ENCODE measurements at regions not wholly inside any gene's neighbourhood (a gene's known extent, or its start where the extent isn't known, plus 50 kb on each side); places are given as distances from the start of the nearest gene placed in this dataset.

DNA sequence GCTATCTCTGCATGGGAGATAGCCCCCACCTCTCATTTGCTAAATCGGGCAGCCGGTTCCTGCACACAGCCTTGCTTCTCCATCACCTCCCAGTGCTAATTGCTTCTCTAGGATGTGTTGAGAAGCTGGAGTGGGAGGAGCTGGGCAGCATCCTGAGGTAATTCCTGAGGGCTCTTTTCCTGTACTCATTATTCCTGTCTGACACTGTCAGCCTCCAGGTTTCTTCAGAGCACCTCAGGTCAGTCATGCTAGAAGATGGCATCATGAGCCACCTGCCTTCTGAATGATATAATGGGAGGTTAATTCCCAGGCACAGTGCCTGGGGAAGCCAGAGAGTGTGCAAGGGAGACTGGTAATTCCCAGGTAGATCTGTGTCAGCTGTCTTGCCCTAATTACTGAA, 133.0 kb downstream of the RAB38 start:
- H3K9me2 ChIP-seq (ENCODE audit: insufficient read depth) = no peaks in the 10 kb centered on the region
- H4K20me1 ChIP-seq (replicated peaks; ENCODE audit: insufficient read depth) = no peaks in the 10 kb centered on the region
- ATAC-seq (no peak), DNase-seq (ENCODE audit: low spot score) (no peak)
- H3K27me3 ChIP-seq (ENCODE audit: insufficient read depth) = no peaks in the 10 kb centered on the region
- H3K4me3 Mint-ChIP-seq = no peak overlapping the region
- TF ChIP-seq STAT1 (IDR thresholded peaks at IDR 0.05; ENCODE audit: unreplicated experiment) = no peak
- no peak for TF ChIP-seq JUNB (IDR thresholded peaks at IDR 0.05; ENCODE audit: unreplicated experiment)
- TF ChIP-seq, protein P1, sequence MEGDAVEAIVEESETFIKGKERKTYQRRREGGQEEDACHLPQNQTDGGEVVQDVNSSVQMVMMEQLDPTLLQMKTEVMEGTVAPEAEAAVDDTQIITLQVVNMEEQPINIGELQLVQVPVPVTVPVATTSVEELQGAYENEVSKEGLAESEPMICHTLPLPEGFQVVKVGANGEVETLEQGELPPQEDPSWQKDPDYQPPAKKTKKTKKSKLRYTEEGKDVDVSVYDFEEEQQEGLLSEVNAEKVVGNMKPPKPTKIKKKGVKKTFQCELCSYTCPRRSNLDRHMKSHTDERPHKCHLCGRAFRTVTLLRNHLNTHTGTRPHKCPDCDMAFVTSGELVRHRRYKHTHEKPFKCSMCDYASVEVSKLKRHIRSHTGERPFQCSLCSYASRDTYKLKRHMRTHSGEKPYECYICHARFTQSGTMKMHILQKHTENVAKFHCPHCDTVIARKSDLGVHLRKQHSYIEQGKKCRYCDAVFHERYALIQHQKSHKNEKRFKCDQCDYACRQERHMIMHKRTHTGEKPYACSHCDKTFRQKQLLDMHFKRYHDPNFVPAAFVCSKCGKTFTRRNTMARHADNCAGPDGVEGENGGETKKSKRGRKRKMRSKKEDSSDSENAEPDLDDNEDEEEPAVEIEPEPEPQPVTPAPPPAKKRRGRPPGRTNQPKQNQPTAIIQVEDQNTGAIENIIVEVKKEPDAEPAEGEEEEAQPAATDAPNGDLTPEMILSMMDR (conservative IDR thresholded peaks at IDR 0.05; ENCODE audit: low read depth in 2 of 2) = no peak
- no peak for TF ChIP-seq ZNF331 (CRISPR knock-in tag; IDR thresholded peaks at IDR 0.05; ENCODE audit: low read depth)
- TF ChIP-seq EZH2 (IDR thresholded peaks at IDR 0.05; ENCODE audit: low read depth, unreplicated experiment) = no peak
- no peak for TF ChIP-seq ETS1 (IDR thresholded peaks at IDR 0.05)
- TF ChIP-seq ZNF114 (CRISPR knock-in tag; IDR thresholded peaks at IDR 0.05) = no peak
- no peak for TF ChIP-seq CREB1 (CRISPR knock-in tag; IDR thresholded peaks at IDR 0.05; ENCODE audit: low read depth)
- TF ChIP-seq, protein P2, sequence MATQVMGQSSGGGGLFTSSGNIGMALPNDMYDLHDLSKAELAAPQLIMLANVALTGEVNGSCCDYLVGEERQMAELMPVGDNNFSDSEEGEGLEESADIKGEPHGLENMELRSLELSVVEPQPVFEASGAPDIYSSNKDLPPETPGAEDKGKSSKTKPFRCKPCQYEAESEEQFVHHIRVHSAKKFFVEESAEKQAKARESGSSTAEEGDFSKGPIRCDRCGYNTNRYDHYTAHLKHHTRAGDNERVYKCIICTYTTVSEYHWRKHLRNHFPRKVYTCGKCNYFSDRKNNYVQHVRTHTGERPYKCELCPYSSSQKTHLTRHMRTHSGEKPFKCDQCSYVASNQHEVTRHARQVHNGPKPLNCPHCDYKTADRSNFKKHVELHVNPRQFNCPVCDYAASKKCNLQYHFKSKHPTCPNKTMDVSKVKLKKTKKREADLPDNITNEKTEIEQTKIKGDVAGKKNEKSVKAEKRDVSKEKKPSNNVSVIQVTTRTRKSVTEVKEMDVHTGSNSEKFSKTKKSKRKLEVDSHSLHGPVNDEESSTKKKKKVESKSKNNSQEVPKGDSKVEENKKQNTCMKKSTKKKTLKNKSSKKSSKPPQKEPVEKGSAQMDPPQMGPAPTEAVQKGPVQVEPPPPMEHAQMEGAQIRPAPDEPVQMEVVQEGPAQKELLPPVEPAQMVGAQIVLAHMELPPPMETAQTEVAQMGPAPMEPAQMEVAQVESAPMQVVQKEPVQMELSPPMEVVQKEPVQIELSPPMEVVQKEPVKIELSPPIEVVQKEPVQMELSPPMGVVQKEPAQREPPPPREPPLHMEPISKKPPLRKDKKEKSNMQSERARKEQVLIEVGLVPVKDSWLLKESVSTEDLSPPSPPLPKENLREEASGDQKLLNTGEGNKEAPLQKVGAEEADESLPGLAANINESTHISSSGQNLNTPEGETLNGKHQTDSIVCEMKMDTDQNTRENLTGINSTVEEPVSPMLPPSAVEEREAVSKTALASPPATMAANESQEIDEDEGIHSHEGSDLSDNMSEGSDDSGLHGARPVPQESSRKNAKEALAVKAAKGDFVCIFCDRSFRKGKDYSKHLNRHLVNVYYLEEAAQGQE (IDR thresholded peaks at IDR 0.05; ENCODE audit: unreplicated experiment) = no peak
- TF ChIP-seq NANOG (IDR thresholded peaks at IDR 0.05; ENCODE audit: borderline replicate concordance) = no peak
- no peak for TF ChIP-seq EZH2phosphoT487 (IDR thresholded peaks at IDR 0.05; ENCODE audit: unreplicated experiment)
- TF ChIP-seq POLR2AphosphoS5 (IDR thresholded peaks at IDR 0.05; ENCODE audit: low read depth) = no peak
- TF ChIP-seq, protein P3, sequence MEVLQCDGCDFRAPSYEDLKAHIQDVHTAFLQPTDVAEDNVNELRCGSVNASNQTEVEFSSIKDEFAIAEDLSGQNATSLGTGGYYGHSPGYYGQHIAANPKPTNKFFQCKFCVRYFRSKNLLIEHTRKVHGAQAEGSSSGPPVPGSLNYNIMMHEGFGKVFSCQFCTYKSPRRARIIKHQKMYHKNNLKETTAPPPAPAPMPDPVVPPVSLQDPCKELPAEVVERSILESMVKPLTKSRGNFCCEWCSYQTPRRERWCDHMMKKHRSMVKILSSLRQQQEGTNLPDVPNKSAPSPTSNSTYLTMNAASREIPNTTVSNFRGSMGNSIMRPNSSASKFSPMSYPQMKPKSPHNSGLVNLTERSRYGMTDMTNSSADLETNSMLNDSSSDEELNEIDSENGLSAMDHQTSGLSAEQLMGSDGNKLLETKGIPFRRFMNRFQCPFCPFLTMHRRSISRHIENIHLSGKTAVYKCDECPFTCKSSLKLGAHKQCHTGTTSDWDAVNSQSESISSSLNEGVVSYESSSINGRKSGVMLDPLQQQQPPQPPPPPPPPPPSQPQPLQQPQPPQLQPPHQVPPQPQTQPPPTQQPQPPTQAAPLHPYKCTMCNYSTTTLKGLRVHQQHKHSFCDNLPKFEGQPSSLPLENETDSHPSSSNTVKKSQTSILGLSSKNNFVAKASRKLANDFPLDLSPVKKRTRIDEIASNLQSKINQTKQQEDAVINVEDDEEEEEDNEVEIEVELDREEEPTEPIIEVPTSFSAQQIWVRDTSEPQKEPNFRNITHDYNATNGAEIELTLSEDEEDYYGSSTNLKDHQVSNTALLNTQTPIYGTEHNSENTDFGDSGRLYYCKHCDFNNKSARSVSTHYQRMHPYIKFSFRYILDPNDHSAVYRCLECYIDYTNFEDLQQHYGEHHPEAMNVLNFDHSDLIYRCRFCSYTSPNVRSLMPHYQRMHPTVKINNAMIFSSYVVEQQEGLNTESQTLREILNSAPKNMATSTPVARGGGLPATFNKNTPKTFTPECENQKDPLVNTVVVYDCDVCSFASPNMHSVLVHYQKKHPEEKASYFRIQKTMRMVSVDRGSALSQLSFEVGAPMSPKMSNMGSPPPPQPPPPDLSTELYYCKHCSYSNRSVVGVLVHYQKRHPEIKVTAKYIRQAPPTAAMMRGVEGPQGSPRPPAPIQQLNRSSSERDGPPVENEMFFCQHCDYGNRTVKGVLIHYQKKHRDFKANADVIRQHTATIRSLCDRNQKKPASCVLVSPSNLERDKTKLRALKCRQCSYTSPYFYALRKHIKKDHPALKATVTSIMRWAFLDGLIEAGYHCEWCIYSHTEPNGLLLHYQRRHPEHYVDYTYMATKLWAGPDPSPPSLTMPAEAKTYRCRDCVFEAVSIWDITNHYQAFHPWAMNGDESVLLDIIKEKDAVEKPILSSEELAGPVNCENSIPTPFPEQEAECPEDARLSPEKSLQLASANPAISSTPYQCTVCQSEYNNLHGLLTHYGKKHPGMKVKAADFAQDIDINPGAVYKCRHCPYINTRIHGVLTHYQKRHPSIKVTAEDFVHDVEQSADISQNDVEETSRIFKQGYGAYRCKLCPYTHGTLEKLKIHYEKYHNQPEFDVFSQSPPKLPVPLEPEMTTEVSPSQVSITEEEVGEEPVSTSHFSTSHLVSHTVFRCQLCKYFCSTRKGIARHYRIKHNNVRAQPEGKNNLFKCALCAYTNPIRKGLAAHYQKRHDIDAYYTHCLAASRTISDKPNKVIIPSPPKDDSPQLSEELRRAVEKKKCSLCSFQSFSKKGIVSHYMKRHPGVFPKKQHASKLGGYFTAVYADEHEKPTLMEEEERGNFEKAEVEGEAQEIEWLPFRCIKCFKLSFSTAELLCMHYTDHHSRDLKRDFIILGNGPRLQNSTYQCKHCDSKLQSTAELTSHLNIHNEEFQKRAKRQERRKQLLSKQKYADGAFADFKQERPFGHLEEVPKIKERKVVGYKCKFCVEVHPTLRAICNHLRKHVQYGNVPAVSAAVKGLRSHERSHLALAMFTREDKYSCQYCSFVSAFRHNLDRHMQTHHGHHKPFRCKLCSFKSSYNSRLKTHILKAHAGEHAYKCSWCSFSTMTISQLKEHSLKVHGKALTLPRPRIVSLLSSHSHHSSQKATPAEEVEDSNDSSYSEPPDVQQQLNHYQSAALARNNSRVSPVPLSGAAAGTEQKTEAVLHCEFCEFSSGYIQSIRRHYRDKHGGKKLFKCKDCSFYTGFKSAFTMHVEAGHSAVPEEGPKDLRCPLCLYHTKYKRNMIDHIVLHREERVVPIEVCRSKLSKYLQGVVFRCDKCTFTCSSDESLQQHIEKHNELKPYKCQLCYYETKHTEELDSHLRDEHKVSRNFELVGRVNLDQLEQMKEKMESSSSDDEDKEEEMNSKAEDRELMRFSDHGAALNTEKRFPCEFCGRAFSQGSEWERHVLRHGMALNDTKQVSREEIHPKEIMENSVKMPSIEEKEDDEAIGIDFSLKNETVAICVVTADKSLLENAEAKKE (CRISPR knock-in tag; IDR thresholded peaks at IDR 0.05) = no peak
- H3K4me1 ChIP-seq (ENCODE audit: insufficient read depth) = peaks cover 20% of the 10 kb centered on the region
- H3K27ac Mint-ChIP-seq = 0 out of 2 replicates have a peak overlapping the region, but pooled peaks have one; percentile 33
- no peaks in the 10 kb centered on the region for H3K79me2 ChIP-seq (replicated peaks; ENCODE audit: insufficient read depth)
- no peak overlapping the region for H3K27ac ChIP-seq (ENCODE audit: low read depth)
- H3K36me3 Mint-ChIP-seq (ENCODE audit: low read depth) = peaks cover 13% of the 10 kb centered on the region
- H3K9me3 Mint-ChIP-seq = peaks cover 12% of the 10 kb centered on the region
- H2AFZ ChIP-seq = no peak overlapping the region
- H3F3A ChIP-seq (replicated peaks; ENCODE audit: low read depth) = no peaks in the 10 kb centered on the region
- no peak overlapping the region for H3K4me2 ChIP-seq
- H3K4me3 ChIP-seq = no peak overlapping the region
- no peaks in the 10 kb centered on the region for H3K36me3 ChIP-seq (ENCODE audit: insufficient read depth)
- peaks cover 6% of the 10 kb centered on the region for H3K27me3 Mint-ChIP-seq (ENCODE audit: insufficient read depth, low read depth, poor library complexity)
- peaks cover 31% of the 10 kb centered on the region for H3K4me1 Mint-ChIP-seq

Data from GM23338 (cell line).